HG03439 (cell line): ENCODE measurements at regions not wholly inside any gene's neighbourhood (a gene's known extent, or its start where the extent isn't known, plus 50 kb on each side); places are given as distances from the start of the nearest gene placed in this dataset.

ENCODE experiments used
- ATAC-seq: cut with Tn5 transposase; IDR thresholded peaks from one replicate; pipeline ENCODE4 v1.9.1; 2021; ENCODE audit warnings: mild to moderate bottlenecking, moderate library complexity; ENCODE audit not compliant: unreplicated experiment

- ATAC-seq = no peak
These were observed 243.1 kb upstream of the SLC39A10 start for GRCh38 chr2:195413944-195414343.

DNA sequence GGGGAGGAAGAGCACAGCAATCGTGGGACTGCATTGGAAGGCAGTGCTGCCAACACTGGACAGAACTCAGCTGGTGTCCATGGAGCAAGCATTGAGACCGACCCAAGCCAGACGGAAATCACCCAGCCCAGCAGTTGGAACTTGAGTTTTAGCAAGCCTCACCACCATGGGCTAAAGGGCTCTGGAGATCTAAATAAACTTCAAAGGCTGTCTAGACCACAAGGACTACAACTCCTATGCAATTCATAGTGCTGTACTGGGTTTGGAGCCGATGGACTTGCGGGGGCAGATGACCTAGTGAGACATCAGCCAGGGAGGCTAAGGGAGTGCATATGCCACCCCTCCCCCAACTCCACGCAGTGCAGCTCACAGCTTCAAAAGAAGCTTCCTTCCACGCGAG, 243.6 kb upstream of the SLC39A10 start:
- no peak for ATAC-seq

GRCh38 chr2:195411219-195411687, 245.8 kb upstream of the SLC39A10 start:
- ATAC-seq = no peak

DNA sequence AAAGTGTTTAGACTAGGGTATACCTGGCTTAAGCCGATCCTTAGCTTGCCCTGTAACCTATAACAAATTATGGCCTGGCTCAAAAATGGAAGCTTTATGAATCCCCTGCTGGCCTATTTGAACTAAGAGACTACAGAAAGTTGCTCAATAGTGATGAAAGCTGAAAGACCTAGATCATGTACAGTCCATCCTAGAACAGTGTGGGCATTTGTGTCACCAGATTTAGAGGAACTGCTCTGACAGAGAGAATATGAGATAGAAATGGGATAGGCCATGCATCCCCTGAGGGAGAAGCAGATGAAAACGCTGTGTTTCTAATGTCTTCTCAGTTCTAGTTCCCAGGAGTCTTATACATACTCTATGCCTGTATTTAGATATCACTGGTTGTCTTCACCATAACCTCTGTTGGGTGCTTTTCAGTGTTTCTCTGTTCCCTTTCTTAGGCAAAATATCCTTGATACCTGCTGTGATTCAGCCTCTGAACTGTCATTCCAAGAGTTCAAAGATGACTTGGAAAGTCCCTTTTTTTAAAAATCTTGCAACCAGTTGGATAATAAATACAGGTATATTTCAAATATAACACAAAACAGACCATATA, 246.9 kb upstream of the SLC39A10 start:
- ATAC-seq = no peak

DNA sequence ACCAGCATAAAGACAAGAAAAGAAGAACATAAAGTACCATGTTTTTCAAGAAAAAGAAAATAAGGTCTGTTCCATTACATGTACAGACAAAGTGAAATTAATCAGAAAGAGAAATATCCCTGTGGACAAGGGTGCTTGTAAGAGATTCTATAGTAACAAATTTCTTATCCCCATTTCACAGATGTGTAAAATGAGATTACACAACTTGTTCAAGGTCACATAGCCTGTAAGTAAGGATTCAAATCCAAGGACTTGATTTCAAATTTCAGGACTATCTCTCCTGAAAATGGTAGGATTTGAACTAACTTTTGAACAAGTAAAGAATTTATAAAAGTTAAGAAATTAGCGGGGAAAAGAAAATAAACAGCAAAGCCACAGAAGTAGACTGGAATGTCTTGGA, 248.2 kb upstream of the SLC39A10 start:
- ATAC-seq = no peak

DNA sequence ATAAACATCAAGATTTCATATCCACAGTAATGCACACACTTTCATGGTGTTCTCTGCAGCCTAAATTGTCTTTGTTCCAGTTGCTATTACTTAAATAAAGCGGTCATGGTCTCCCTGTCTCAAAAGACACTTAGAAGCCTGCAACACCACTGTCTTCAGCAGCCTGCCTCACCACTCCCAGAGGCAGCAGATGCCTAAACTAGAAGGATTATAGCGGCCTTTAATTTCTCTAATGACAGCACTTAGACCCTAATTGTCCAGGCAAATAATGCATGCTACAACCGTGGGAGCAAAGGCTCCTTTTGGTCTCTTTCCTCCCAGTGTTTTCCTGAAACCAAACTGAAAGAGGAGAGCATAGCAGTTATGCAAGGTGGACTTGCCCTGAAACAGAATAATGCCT, 248.8 kb upstream of the SLC39A10 start:
- no peak for ATAC-seq

- no peak for ATAC-seq
These were observed 249.2 kb upstream of the SLC39A10 start for GRCh38 chr2:195407783-195408182.

DNA sequence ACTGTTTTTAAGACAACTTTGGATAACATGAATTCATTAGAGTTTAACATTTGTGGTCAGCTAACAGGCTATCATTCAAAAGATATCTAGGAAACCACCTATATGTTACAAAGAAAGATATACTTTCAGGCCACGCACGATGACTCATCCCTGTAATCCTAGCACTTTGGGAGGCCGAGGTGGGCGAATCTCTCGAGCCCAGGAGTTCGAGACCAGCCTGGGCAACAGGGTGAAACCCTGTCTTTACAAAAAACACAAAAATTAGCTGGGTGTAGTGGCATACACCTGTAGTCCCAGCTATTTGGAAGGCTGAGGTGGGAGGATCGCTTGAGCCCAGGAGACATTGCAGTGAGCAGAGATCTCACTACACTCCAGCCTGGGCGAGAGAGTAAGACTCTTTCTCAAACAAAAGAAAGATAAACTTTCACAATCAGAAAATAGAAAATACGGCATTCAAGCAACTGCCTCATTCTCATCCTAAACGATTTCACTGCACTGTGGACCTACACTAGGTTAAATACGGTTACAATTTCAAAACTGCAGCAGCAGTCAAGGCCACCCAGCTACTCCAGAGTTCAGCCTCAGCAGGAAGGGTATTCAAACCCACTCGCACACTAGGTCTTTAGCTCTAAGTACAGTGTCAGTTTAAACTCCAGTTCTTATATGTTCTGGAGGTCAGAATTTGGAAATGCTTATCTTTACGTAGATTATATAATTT, 250.0 kb upstream of the SLC39A10 start:
- ATAC-seq = no peak

- no peak for ATAC-seq
These were observed 252.4 kb upstream of the SLC39A10 start for GRCh38 chr2:195404651-195405050.

GRCh38 chr2:195396479-195396878, 260.5 kb upstream of the SLC39A10 start:
- no peak for ATAC-seq

DNA sequence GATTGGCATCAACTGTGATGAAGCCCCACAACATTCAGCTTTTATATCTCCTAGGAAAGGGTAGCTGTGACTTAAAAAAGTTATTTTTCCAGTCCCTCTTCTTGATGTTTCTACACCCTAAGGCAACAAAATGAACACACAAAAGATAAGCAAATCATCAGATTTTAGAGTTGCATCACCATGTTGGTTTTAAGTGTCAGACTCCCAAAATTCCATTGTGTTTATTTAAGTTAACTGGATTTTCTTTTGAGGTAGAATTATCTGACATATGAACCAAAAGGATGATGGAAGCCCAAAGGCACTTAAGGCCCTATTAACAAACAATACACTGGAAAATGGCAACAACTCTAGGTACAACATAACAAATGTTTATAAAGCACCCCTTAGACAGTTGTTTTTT, 261.7 kb upstream of the SLC39A10 start:
- no peak for ATAC-seq

- ATAC-seq = no peak
These were observed 264.3 kb upstream of the SLC39A10 start for GRCh38 chr2:195392446-195393336.

GRCh38 chr2:195390686-195391321, 266.2 kb upstream of the SLC39A10 start:
- no peak for ATAC-seq

DNA sequence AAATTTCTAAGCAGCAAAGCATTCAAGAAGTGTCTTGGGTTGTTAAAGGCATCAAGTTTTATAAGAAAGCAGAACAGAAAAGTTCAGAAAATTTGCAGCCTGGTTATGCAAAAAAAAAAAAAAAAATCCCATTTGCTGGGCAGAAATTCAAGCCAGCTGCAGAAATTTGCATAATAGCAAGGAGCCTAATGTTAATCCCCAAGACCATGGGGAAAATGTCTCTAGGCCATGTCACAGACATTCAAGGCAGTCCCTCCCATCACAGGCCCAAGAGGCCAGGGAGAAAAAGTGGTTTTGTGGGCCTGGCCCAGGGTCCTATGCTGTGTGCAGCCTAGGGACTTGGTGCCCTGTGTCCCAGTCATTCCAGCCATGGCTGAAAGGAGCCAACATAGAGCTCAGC, 269.0 kb upstream of the SLC39A10 start:
- no peak for ATAC-seq

GRCh38 chr2:195382186-195382585, 274.8 kb upstream of the SLC39A10 start:
- ATAC-seq = no peak

GRCh38 chr2:195370167-195370943, 286.7 kb upstream of the SLC39A10 start:
- no peak for ATAC-seq

GRCh38 chr2:195369218-195369587, 287.8 kb upstream of the SLC39A10 start:
- ATAC-seq = no peak

DNA sequence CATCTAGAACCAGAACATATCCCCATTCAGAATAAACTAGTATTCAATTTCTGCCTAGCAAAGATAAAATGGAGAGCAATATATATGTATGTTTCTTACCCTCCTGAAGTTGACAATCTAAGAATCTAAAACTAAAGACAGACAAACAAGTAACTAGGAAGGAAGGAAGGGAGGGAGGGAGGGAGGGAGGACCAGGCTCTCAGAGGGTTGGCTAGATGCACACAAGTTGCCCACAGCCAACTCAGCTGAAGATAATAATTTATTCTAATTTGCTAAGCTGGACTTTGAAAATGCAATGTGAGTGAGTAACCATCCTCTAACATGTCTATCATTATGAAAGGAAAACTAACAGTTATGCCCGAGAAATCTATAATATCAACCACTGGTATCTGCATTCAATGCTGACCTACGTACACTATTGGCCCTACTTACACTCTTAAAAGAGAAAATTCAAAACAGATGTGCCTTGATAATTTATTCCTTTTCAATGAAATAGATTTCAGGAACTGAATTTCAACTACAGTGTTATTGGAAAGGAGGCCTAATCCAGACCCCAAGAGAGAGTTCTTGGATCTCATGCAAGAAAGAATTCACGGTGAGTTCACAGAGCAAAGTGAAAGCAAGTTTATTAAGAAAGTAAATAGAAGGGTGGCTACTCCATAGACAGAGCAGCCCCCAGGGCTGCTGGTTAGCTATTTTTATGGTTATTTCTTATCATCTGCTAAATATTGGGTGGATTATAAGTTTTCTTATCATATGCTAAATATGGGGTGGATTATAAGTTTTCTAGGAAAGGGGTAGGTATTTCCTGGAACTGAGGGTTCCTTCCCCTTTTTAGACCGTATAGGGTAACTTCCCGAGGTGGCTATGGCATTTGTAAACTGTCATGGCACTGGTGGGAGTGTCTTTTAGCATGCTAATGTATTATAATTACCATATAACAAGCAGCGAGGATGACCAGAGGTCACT, 288.5 kb upstream of the SLC39A10 start:
- no peak for ATAC-seq

- ATAC-seq = no peak
These were observed 289.2 kb upstream of the SLC39A10 start for GRCh38 chr2:195367809-195368208.
